ENCODE measurements at regions not wholly inside any gene's neighbourhood (a gene's known extent, or its start where the extent isn't known, plus 50 kb on each side); places are given as distances from the start of the nearest gene placed in this dataset.

- no peak for DNase-seq (ENCODE audit: low read depth in 1 of 2, low spot score in 2 of 2)
- Histone ChIP-seq H2AFZ (ENCODE audit: low read length) (no peak overlapping the region), H3K79me2 (ENCODE audit: control insufficient read depth in 1 of 2, insufficient read depth in 2 of 2, low read length in 2 of 2) (no peaks in the 10 kb centered on the region), H2BK12ac (ENCODE audit: low read depth, low read length) (no peak overlapping the region), H3K4ac (replicated peaks; ENCODE audit: insufficient read length, low read depth, low read length) (no peak overlapping the region), H4K91ac (replicated peaks; ENCODE audit: insufficient read length, low read length) (no peak overlapping the region), H3K14ac (ENCODE audit: insufficient read length) (no peak overlapping the region), H4K8ac (ENCODE audit: extremely low read depth, insufficient read depth, low read length) (no peak overlapping the region), H2AK5ac (ENCODE audit: low read depth, low read length) (no peak overlapping the region), H3K27me3 (replicated peaks in 1 of 4; ENCODE audit: control insufficient read depth in 3 of 4, extremely low read depth in 1 of 4, insufficient read depth in 3 of 4, low read length in 3 of 4) (peaks cover 0 to 1% (median 0%) of the 10 kb centered on the region in 4 experiments; a peak in 1 of 7 replicates), H3K9me3 (ENCODE audit: insufficient read depth in 2 of 2, low read depth in 1 of 2, low read length in 1 of 2) (no peaks in the 10 kb centered on the region), H3K23me2 (ENCODE audit: low read depth, low read length) (no peaks in the 10 kb centered on the region), H3K4me3 (ENCODE audit: extremely low read depth in 1 of 4, insufficient read depth in 2 of 4, low read depth in 3 of 4, low read length in 4 of 4) (no peak overlapping the region), H2BK15ac (ENCODE audit: low read length) (no peak overlapping the region), H3K36me3 (ENCODE audit: control insufficient read depth in 2 of 4, insufficient read depth in 4 of 4, low read length in 3 of 4) (no peaks in the 10 kb centered on the region), H4K5ac (ENCODE audit: insufficient read length, low read depth, low read length) (no peak overlapping the region), H3K18ac (ENCODE audit: extremely low read depth, low read length) (no peak overlapping the region), H2BK120ac (replicated peaks; ENCODE audit: low read depth, low read length) (no peak overlapping the region), H3K27ac (ENCODE audit: low read depth, low read length) (no peak overlapping the region), H2BK20ac (ENCODE audit: low read length) (no peak overlapping the region), H3K4me1 (replicated peaks in 1 of 4; ENCODE audit: control insufficient read depth in 3 of 4, insufficient read depth in 4 of 4, low read length in 3 of 4) (no peaks in the 10 kb centered on the region), H3K4me2 (ENCODE audit: insufficient read depth in 1 of 2, low read depth in 2 of 2, low read length in 2 of 2) (no peak overlapping the region), H4K20me1 (replicated peaks in 1 of 2; ENCODE audit: control insufficient read depth in 1 of 2, insufficient read depth in 2 of 2, low read length in 2 of 2) (no peaks in the 10 kb centered on the region), H3K56ac (replicated peaks; ENCODE audit: insufficient read length, low read depth, low read length) (no peak overlapping the region), H3K9ac (replicated peaks in 1 of 4; ENCODE audit: extremely low read depth in 1 of 4, low read depth in 3 of 4, low read length in 3 of 4) (no peak overlapping the region), H3K23ac (ENCODE audit: insufficient read length) (no peak overlapping the region), H2BK5ac (ENCODE audit: low read depth, low read length) (no peak overlapping the region), H3K79me1 (ENCODE audit: low read depth, low read length) (no peaks in the 10 kb centered on the region)
- WGBS, 2 experiments (ENCODE audit: extremely low coverage in 1 of 2, insufficient coverage in 1 of 2, insufficient read length in 1 of 2, insufficient replicate concordance in 2 of 2, low coverage in 1 of 2, low lambda C conversion rate in 2 of 2, missing lambda C conversion rate in 1 of 2): 93% methylated on average over 8 of the region's 8 CpGs; no CpG with 5 or more reads in 1 of the 2 experiments
- POLR2A ChIA-PET (ENCODE audit: partially characterized antibody): no interaction called here
- TF ChIP-seq CBX5 (IDR thresholded peaks at IDR 0.05; ENCODE audit: low read depth, low read length) (no peak), POU5F1 (IDR thresholded peaks at IDR 0.05; ENCODE audit: low read depth, low read length) (no peak), CHD1 (IDR thresholded peaks at IDR 0.05; ENCODE audit: low read depth, low read length) (no peak), KDM1A (IDR thresholded peaks at IDR 0.05; ENCODE audit: borderline replicate concordance, low read length) (no peak), BACH1 (IDR thresholded peaks at IDR 0.05; ENCODE audit: low read length) (no peak), SUZ12 (IDR thresholded peaks at IDR 0.05; ENCODE audit: low read length) (no peak), MAX (IDR thresholded peaks at IDR 0.05) (no peak)
- no peak for FAIRE-seq
- CTCF ChIA-PET (ENCODE audit: partially characterized antibody): no interaction called here
Observed at GRCh38 chr13:22009500-22009899, 338.6 kb downstream of the FGF9 start.
